Activated T-helper 1 cell treated with anti-CD3 and anti-CD28 coated beads, Interleukin-12 subunit alpha, Interleukin-12 subunit beta, Interleukin-2, Interleukin-4 antibody, amounts not matched to agents 30 ng/mL and 10 ng/mL and 1 ng/mL, durations not matched to agents 14 hours and 24 hours and 36 hours (primary cell): ENCODE measurements at regions not wholly inside any gene's neighbourhood (a gene's known extent, or its start where the extent isn't known, plus 50 kb on each side); places are given as distances from the start of the nearest gene placed in this dataset.

ENCODE experiments used
- DNase-seq: peaks from one replicate; pipeline ENCODE4 v3.0.0; 2021; ENCODE audit warnings: low spot score
- H3K27ac Mint-ChIP-seq: one replicate; pipeline ENCODE4 v1.8.0; 2021; ENCODE audit warnings: mild to moderate bottlenecking, mixed read lengths
- H3K27me3 Mint-ChIP-seq: one replicate; pipeline ENCODE4 v1.8.0; 2022; ENCODE audit warnings: mild to moderate bottlenecking, moderate library complexity, mixed read lengths; ENCODE audit not compliant: insufficient read depth
- H3K36me3 Mint-ChIP-seq: one replicate; pipeline ENCODE4 v1.8.0; 2021; ENCODE audit warnings: low read depth, mixed read lengths
- H3K4me1 Mint-ChIP-seq: one replicate; pipeline ENCODE4 v1.8.0; 2021; ENCODE audit warnings: low read depth, mixed read lengths
- H3K4me3 Mint-ChIP-seq: one replicate; pipeline ENCODE4 v1.8.0; 2021; ENCODE audit warnings: mild to moderate bottlenecking, moderate library complexity, mixed read lengths
- H3K9me3 Mint-ChIP-seq: one replicate; pipeline ENCODE4 v1.8.0; 2021; ENCODE audit warnings: mixed read lengths
- intact Hi-C: fragments of 100-400 bp; cut with micrococcal nuclease; formaldehyde crosslinking; loops from one replicate; pipeline ENCODE4 v1.15.1; 2024

DNA sequence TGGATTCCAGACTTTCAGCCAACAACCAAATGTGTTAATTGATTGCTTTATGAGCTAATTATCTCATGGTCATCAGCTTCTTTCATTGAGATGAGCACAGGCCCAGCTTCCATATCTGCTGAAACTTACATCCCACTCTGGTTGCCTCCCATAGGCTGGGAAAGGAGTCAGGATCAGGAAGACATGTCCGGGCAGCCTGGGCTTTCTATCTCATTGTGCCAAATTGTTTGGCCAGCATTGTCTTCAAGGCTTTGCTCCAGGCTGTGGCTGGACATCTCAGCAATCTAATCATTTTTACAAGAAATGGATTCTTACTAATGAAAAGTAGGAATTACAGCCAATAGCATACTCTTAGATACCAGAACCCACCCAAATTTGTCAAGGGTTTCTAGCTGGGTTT is 295.2 kb downstream of the CXCL12 start:
- H3K36me3 Mint-ChIP-seq, result no peaks in the 10 kb centered on the region
- no peaks in the 10 kb centered on the region for H3K4me1 Mint-ChIP-seq
- no peaks in the 10 kb centered on the region for H3K9me3 Mint-ChIP-seq
- H3K27me3 Mint-ChIP-seq, result no peaks in the 10 kb centered on the region
- DNase-seq, result no peak
- no peak overlapping the region for H3K4me3 Mint-ChIP-seq
- no peak overlapping the region for H3K27ac Mint-ChIP-seq
- intact Hi-C loops, result no loop called here

GRCh38 chr10:44087403-44087802 is 297.5 kb downstream of the CXCL12 start:
- H3K4me1 Mint-ChIP-seq, result no peaks in the 10 kb centered on the region
- intact Hi-C loops, result no loop called here
- no peaks in the 10 kb centered on the region for H3K36me3 Mint-ChIP-seq
- H3K9me3 Mint-ChIP-seq, result no peaks in the 10 kb centered on the region
- no peak overlapping the region for H3K27ac Mint-ChIP-seq
- H3K4me3 Mint-ChIP-seq, result no peak overlapping the region
- no peak for DNase-seq
- no peaks in the 10 kb centered on the region for H3K27me3 Mint-ChIP-seq

DNA sequence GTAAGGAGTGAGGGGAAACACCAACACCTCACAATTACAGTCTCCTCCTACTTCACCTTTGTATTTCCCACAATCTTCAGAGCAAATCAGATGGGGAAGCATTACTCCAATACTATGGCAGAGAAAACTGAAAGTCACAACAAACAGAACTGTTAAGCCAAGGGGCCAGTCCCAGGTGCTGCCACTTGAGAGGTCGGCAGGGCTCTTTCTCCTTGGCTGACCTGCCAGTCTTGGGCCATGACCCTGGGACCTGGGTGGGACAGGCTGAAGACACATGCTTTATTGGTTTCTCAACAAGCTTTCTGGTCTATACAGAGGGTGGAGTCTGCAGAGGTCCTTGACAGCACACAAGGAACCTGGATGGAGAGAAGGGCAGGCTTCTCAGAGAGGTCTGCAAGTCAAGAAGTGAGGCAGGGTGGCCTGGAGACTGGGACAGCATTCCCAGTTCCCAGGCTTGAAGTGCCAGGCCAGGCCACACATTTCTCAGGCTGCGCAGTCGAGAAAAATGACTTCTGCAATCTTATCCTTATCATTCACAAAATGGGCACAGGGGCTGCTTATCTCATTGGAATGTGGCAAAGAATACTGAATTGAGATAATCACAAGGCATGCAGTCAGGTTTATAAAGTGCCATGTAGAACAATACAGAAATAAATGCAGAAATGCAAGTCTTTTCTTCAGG is 301.0 kb downstream of the CXCL12 start:
- H3K9me3 Mint-ChIP-seq, result no peaks in the 10 kb centered on the region
- H3K27ac Mint-ChIP-seq, result no peak overlapping the region
- intact Hi-C loops, result no loop called here
- H3K4me1 Mint-ChIP-seq, result no peaks in the 10 kb centered on the region
- no peak overlapping the region for H3K4me3 Mint-ChIP-seq
- DNase-seq, result no peak
- H3K36me3 Mint-ChIP-seq, result no peaks in the 10 kb centered on the region
- no peaks in the 10 kb centered on the region for H3K27me3 Mint-ChIP-seq

GRCh38 chr10:44071479-44071878 is 313.4 kb downstream of the CXCL12 start:
- Mint-ChIP-seq H3K4me3 (no peak overlapping the region), H3K4me1 (no peaks in the 10 kb centered on the region), H3K36me3 (no peaks in the 10 kb centered on the region), H3K27me3 (peaks cover 3% of the 10 kb centered on the region), H3K27ac (no peak overlapping the region), H3K9me3 (no peaks in the 10 kb centered on the region)
- intact Hi-C loops, result no loop called here
- no peak for DNase-seq

- no peaks in the 10 kb centered on the region for H3K9me3 Mint-ChIP-seq
Measured at GRCh38 chr10:44070282-44070681, 314.6 kb downstream of the CXCL12 start.

DNA sequence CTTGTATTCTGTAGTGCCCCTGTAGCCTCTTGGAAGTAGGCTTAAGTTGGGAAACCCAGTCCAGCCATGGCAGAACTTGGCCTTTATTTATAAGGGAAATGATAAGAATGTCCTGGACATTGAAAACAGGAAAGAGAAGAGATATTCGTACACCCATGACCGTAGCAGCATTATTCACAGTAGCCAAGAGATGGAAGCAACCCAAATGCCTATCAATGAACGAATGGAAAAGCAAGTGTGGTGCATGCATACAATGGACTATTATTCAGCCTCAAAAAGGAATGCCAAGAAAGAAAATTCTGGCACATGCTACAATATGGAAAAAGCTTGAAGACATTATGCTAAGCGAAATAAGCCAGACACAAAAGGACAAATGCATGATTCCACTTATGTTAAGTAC is 315.3 kb downstream of the CXCL12 start:
- DNase-seq, result no peak
- Mint-ChIP-seq H3K27ac (no peak overlapping the region), H3K36me3 (no peaks in the 10 kb centered on the region), H3K4me3 (no peak overlapping the region), H3K9me3 (no peaks in the 10 kb centered on the region), H3K27me3 (no peaks in the 10 kb centered on the region), H3K4me1 (no peaks in the 10 kb centered on the region)
- intact Hi-C loops, result no loop called here

More at GRCh38 chr10:44070282-44070681, 314.6 kb downstream of the CXCL12 start:
- peaks cover 3% of the 10 kb centered on the region for H3K27me3 Mint-ChIP-seq
- H3K27ac Mint-ChIP-seq, result no peak overlapping the region
- intact Hi-C loops, result no loop called here
- H3K4me3 Mint-ChIP-seq, result no peak overlapping the region
- no peak for DNase-seq
- H3K36me3 Mint-ChIP-seq, result no peaks in the 10 kb centered on the region
- H3K4me1 Mint-ChIP-seq, result no peaks in the 10 kb centered on the region

DNA sequence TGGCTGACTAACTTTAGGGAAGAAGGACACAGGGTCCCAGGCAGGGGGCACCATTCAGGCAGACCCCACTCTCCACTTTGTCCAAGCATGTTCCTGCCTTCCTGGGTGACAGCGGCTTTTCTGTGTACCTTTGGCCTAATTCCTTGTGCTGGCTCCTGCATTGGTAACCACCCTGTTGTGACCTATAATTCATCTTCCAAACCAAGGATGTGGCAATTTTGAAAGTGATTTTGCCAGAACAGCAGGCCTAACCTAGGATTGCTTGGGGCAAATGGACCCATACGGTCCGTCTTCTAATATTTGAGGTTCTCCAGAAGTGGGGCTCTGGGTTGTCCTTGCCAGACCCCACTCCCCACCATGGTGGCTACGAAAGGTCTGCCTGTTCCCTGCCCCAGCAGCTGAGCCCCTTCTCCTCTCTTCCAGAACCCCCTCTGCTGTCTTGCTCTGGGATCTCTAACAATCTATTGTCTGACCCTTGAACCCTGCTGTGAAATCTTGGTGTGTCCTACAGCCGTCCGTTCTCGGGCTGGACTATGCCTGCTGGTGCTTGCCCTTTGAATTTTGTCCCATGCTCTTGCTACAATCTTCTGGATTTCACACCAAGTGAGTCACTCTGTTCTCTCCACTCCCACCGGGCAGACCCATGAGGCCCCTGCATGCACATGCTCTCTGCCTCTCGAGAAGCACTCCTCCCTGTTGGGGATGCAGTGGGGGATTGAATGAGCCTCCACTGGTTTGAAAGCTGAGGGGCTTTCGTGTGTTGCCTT is 316.0 kb downstream of the CXCL12 start:
- no peak for DNase-seq
- H3K4me3 Mint-ChIP-seq, result no peak overlapping the region
- H3K4me1 Mint-ChIP-seq, result no peaks in the 10 kb centered on the region
- H3K36me3 Mint-ChIP-seq, result no peaks in the 10 kb centered on the region
- no peaks in the 10 kb centered on the region for H3K9me3 Mint-ChIP-seq
- no peak overlapping the region for H3K27ac Mint-ChIP-seq
- intact Hi-C loops, result no loop called here
- no peaks in the 10 kb centered on the region for H3K27me3 Mint-ChIP-seq

DNA sequence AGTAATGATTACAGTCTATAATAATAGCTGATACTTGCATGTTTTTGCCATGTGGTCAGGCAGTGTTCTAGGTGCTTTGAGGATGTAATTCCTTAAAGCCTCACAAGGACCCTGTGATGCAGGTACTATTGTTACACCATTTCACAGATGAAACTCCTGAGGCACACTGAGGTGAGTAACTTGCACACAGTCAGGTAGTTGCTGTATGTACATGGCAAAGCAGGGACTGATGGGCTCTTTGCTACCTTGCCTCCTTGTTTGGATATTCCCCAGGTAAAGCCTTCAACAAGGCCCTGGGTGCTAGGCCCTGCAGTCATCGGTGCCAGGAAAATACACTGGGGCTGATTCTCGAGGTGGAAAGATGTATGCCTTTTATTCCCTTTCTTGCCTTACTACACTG is 317.5 kb downstream of the CXCL12 start:
- Mint-ChIP-seq H3K4me1 (no peaks in the 10 kb centered on the region), H3K27me3 (no peaks in the 10 kb centered on the region), H3K36me3 (no peaks in the 10 kb centered on the region), H3K27ac (no peak overlapping the region), H3K9me3 (no peaks in the 10 kb centered on the region), H3K4me3 (no peak overlapping the region)
- intact Hi-C loops, result no loop called here
- DNase-seq, result no peak

DNA sequence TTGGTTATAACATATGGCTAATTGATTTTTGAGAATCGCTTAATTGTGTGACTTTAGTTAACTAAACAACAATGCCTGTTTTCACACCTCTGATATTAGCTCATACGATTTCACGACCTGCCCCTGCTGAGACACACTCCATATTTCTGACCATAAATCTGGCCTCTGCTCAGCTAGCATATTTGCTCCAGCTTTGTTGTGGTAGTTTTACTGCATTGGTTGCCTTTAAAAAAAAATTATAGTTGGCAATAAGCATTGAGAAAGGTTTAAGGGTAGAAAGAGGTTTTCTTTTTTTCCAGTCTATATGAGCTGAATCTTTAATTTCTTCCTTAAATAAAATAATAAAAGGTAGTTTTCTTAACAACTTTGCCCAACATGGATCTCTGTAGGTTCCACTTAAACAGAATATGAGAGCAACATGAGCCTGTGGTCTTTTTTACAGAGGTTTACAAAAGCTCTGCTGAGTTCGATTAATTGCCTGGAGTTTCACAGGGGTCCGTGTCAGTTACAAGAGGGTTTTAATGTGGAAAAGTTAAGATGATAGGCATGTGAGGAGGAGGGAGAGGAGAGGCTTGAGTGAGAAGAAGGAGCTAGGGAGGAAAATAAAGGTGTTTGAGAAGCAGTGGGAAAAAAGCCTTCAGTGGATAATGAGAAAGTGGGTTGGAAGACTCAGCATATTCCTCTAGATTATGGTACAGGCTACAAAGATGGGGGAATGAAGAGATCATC is 318.2 kb downstream of the CXCL12 start:
- Mint-ChIP-seq H3K4me3 (no peak overlapping the region), H3K4me1 (no peaks in the 10 kb centered on the region), H3K27ac (no peak overlapping the region), H3K9me3 (no peaks in the 10 kb centered on the region), H3K36me3 (no peaks in the 10 kb centered on the region), H3K27me3 (no peaks in the 10 kb centered on the region)
- intact Hi-C loops, result no loop called here
- no peak for DNase-seq

GRCh38 chr10:44065788-44066526 is 318.9 kb downstream of the CXCL12 start:
- no peak for DNase-seq
- no peaks in the 10 kb centered on the region for H3K9me3 Mint-ChIP-seq
- H3K27ac Mint-ChIP-seq, result no peak overlapping the region
- intact Hi-C loops, result no loop called here
- H3K36me3 Mint-ChIP-seq, result no peaks in the 10 kb centered on the region
- no peak overlapping the region for H3K4me3 Mint-ChIP-seq
- H3K4me1 Mint-ChIP-seq, result no peaks in the 10 kb centered on the region
- H3K27me3 Mint-ChIP-seq, result no peaks in the 10 kb centered on the region

GRCh38 chr10:44064987-44065787 is 319.7 kb downstream of the CXCL12 start:
- Mint-ChIP-seq H3K27ac (no peak overlapping the region), H3K9me3 (no peaks in the 10 kb centered on the region), H3K4me1 (no peaks in the 10 kb centered on the region), H3K4me3 (no peak overlapping the region), H3K36me3 (no peaks in the 10 kb centered on the region), H3K27me3 (no peaks in the 10 kb centered on the region)
- intact Hi-C loops, result no loop called here
- no peak for DNase-seq

DNA sequence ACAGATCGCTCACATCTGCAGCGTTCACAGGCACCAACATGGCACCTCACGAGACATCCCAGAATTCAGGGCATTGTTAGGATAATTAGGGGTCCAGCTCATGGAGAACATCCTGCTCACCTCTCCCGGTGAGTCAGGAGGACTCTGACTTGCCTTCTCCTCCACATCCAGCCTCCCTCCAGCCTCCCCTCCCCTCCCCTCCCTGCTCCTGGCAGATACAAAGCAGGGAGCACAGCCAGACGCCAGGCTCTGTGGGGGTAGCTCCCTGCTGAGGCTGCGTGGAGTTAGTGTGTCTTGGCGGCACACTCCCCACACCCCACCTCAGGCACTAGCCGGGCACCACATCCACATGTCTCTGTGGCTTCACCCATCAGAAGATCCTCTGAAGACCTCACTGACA is 320.6 kb downstream of the CXCL12 start:
- H3K27ac Mint-ChIP-seq, result no peak overlapping the region
- intact Hi-C loops, result no loop called here
- no peak overlapping the region for H3K4me3 Mint-ChIP-seq
- no peaks in the 10 kb centered on the region for H3K9me3 Mint-ChIP-seq
- no peak for DNase-seq
- H3K36me3 Mint-ChIP-seq, result no peaks in the 10 kb centered on the region
- H3K4me1 Mint-ChIP-seq, result no peaks in the 10 kb centered on the region
- H3K27me3 Mint-ChIP-seq, result no peaks in the 10 kb centered on the region
